ENCODE measurements at regions not wholly inside any gene's neighbourhood (a gene's known extent, or its start where the extent isn't known, plus 50 kb on each side); places are given as distances from the start of the nearest gene placed in this dataset.

DNA sequence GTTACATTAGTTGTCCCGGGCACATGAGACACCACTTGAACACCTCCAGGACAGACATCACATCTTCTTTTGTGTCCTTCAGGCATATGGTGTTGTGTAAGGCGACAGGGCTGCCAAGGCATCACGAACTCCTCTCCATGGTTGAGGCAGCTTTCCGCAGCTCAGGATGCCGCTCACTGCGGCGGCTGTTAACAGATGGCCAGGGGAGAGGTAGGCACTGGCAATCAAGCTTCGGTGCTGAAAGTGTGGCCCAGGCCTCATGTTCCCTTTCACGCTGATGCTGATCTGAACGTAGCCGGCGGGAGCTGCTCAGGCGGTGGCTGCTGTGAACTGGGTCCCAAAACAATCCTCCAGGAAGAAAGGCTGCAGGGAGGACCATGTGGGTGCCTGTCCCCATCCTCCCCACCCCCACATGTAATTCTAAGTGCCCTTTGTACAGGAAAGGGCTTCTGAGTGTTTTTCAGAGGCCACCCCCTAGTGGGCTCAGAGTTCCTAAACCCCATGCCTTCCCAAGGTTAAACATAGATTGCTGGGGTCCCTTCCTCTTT is 287.1 kb upstream of the AJAP1 start:
- no peak overlapping the region for H3K27ac ChIP-seq (ENCODE audit: low read length)
- no peaks in the 10 kb centered on the region for H3K9me3 ChIP-seq (ENCODE audit: control insufficient read depth, insufficient read depth, low read depth, low read length)
- H3K36me3 ChIP-seq (ENCODE audit: control insufficient read depth, insufficient read depth, low read length), result no peaks in the 10 kb centered on the region
- H3K4me3 ChIP-seq (ENCODE audit: low read depth in 2 of 2, low read length in 2 of 2), result no peak overlapping the region
- H3K4me1 ChIP-seq (ENCODE audit: control insufficient read depth, insufficient read depth, low read length), result no peaks in the 10 kb centered on the region
- in situ Hi-C loops (cut with HindIII; ENCODE audit: low pct_unique_long_range_greater_than_20kb, low sequenced_read_pairs), result no loop called here
- intact Hi-C loops (cut with micrococcal nuclease; ENCODE audit: unreplicated experiment), result no loop called here
- H3K27me3 ChIP-seq (ENCODE audit: control insufficient read depth, insufficient read depth, low read length), result no peaks in the 10 kb centered on the region
- DNase-seq (ENCODE audit: low read depth, low spot score), result no peak
- ATAC-seq, result no peak
- POLR2A ChIA-PET, result no interaction called here
- TF ChIP-seq REST (IDR thresholded peaks at IDR 0.05; ENCODE audit: insufficient read depth in 1 of 2, low read depth in 2 of 2, low read length in 1 of 2), result no peak
- TF ChIP-seq POLR2AphosphoS5 (IDR thresholded peaks at IDR 0.05; ENCODE audit: low read depth, low read length), result no peak
- TF ChIP-seq, protein P1, sequence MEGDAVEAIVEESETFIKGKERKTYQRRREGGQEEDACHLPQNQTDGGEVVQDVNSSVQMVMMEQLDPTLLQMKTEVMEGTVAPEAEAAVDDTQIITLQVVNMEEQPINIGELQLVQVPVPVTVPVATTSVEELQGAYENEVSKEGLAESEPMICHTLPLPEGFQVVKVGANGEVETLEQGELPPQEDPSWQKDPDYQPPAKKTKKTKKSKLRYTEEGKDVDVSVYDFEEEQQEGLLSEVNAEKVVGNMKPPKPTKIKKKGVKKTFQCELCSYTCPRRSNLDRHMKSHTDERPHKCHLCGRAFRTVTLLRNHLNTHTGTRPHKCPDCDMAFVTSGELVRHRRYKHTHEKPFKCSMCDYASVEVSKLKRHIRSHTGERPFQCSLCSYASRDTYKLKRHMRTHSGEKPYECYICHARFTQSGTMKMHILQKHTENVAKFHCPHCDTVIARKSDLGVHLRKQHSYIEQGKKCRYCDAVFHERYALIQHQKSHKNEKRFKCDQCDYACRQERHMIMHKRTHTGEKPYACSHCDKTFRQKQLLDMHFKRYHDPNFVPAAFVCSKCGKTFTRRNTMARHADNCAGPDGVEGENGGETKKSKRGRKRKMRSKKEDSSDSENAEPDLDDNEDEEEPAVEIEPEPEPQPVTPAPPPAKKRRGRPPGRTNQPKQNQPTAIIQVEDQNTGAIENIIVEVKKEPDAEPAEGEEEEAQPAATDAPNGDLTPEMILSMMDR (IDR thresholded peaks at IDR 0.05), result no peak
- no peak for TF ChIP-seq TCF7L2 (IDR thresholded peaks at IDR 0.05; ENCODE audit: low read depth, low read length)
- no peak for TF ChIP-seq SIN3A (IDR thresholded peaks at IDR 0.05; ENCODE audit: borderline replicate concordance, insufficient read depth, low read depth, low read length)
- CTCF ChIA-PET, result no interaction called here
- no TSS peak for BruUV-seq (replicated peaks)

- no peaks in the 10 kb centered on the region for H3K27me3 ChIP-seq (ENCODE audit: control insufficient read depth, insufficient read depth, low read length)
- in situ Hi-C loops (cut with HindIII; ENCODE audit: low pct_unique_long_range_greater_than_20kb, low sequenced_read_pairs) (no loop called here), intact Hi-C loops (cut with micrococcal nuclease; ENCODE audit: unreplicated experiment) (no loop called here)
- no peaks in the 10 kb centered on the region for H3K9me3 ChIP-seq (ENCODE audit: control insufficient read depth, insufficient read depth, low read depth, low read length)
- no peaks in the 10 kb centered on the region for H3K36me3 ChIP-seq (ENCODE audit: control insufficient read depth, insufficient read depth, low read length)
- BruUV-seq (replicated peaks), result no TSS peak
- ChIA-PET CTCF (no interaction called here), POLR2A (no interaction called here)
- ATAC-seq (no peak), DNase-seq (ENCODE audit: low read depth, low spot score) (no peak)
- TF ChIP-seq TCF7L2 (IDR thresholded peaks at IDR 0.05; ENCODE audit: low read depth, low read length), result no peak
- TF ChIP-seq REST (IDR thresholded peaks at IDR 0.05; ENCODE audit: insufficient read depth in 1 of 2, low read depth in 2 of 2, low read length in 1 of 2), result no peak
- TF ChIP-seq POLR2AphosphoS5 (IDR thresholded peaks at IDR 0.05; ENCODE audit: low read depth, low read length), result no peak
- TF ChIP-seq SIN3A (IDR thresholded peaks at IDR 0.05; ENCODE audit: borderline replicate concordance, insufficient read depth, low read depth, low read length), result no peak
- TF ChIP-seq, protein P1 (IDR thresholded peaks at IDR 0.05), result no peak
- no peaks in the 10 kb centered on the region for H3K4me1 ChIP-seq (ENCODE audit: control insufficient read depth, insufficient read depth, low read length)
- no peak overlapping the region for H3K27ac ChIP-seq (ENCODE audit: low read length)
- no peak overlapping the region for H3K4me3 ChIP-seq (ENCODE audit: low read depth in 2 of 2, low read length in 2 of 2)
Observed at GRCh38 chr1:4369335-4369734, 285.1 kb upstream of the AJAP1 start.

Measured in Panc1 (cell line).